PC-9 (cell line): ENCODE measurements at regions not wholly inside any gene's neighbourhood (a gene's known extent, or its start where the extent isn't known, plus 50 kb on each side); places are given as distances from the start of the nearest gene placed in this dataset.

Experiments used
- BruUV-seq: library from RNA; stranded (reverse); fragments of 400-500 nt; replicated peaks from 2 replicates; lab custom pipeline; 2021; lab: Mats Ljungman, UMichigan
- CTCF ChIA-PET: fragments of 300-600 bp; sonication (Branson Sonifier 250); formaldehyde crosslinking; loops from one replicate; lab custom pipeline; 2022; ENCODE audit warnings: antibody characterized with exemption; lab: Charles Lee
- POLR2A ChIA-PET: fragments of 300-600 bp; sonication (Branson Sonifier 250); formaldehyde crosslinking; loops from one replicate; lab custom pipeline; 2022; ENCODE audit warnings: antibody characterized with exemption; ENCODE audit not compliant: unreplicated experiment; lab: Charles Lee
- DNase-seq, 2 experiments: peaks; one replicate each; pipeline versions ENCODE4 v3.0.0 to v3.0.0-alpha.2; 2015 to 2022; ENCODE audit warnings: mixed read lengths in 1 of 2
- H2AFZ ChIP-seq: fragments of 200-600 bp; sonication (generic); 2 replicates; pipeline ENCODE4 v1.8.1; 2017; ENCODE audit warnings: antibody characterized with exemption
- H3F3A ChIP-seq: fragments of 200-600 bp; sonication (generic); 2 replicates; pipeline ENCODE4 v1.8.1; 2017; ENCODE audit warnings: antibody characterized with exemption, mild to moderate bottlenecking, low read depth; ENCODE audit not compliant: insufficient read depth
- H3K27ac ChIP-seq: fragments of 200-600 bp; sonication (generic); 2 replicates; pipeline ENCODE4 v1.6.1; 2016; ENCODE audit warnings: mixed run types
- H3K27me3 ChIP-seq: fragments of 200-600 bp; sonication (generic); 2 replicates; pipeline ENCODE4 v1.6.1; 2016; ENCODE audit warnings: low read depth, mixed run types; ENCODE audit not compliant: insufficient read depth
- H3K36me3 ChIP-seq: fragments of 200-600 bp; sonication (generic); 2 replicates; pipeline ENCODE4 v1.6.1; 2016; ENCODE audit warnings: low read depth, mixed run types
- H3K4me1 ChIP-seq: fragments of 200-600 bp; sonication (generic); replicated peaks from 2 replicates; pipeline ENCODE4 v1.6.1; 2016; ENCODE audit warnings: mixed run types; ENCODE audit not compliant: insufficient read depth
- H3K4me2 ChIP-seq: fragments of 200-600 bp; sonication (generic); 2 replicates; pipeline ENCODE4 v1.6.1; 2017; ENCODE audit warnings: mixed run types
- H3K4me3 ChIP-seq: fragments of 200-600 bp; sonication (generic); 2 replicates; pipeline ENCODE4 v1.6.1; 2016; ENCODE audit warnings: mixed run types
- H3K79me2 ChIP-seq: fragments of 200-600 bp; sonication (generic); 2 replicates; pipeline ENCODE4 v1.6.1; 2017; ENCODE audit warnings: low read depth, mixed run types
- H3K9me2 ChIP-seq: fragments of 200-600 bp; sonication (generic); 2 replicates; pipeline ENCODE4 v1.8.1; 2017; ENCODE audit warnings: mild to moderate bottlenecking; ENCODE audit not compliant: insufficient read depth
- H3K9me3 ChIP-seq: fragments of 200-600 bp; sonication (generic); 2 replicates; pipeline ENCODE4 v1.8.1; 2016; ENCODE audit warnings: low read depth; ENCODE audit not compliant: insufficient read depth
- H4K20me1 ChIP-seq: fragments of 200-600 bp; sonication (generic); 2 replicates; pipeline ENCODE4 v1.8.1; 2017; ENCODE audit not compliant: insufficient read depth
- EZH2 ChIP-seq: fragments of 200-600 bp; sonication (generic); IDR thresholded peaks from 2 replicates; pipeline ENCODE4 v1.8.0; 2017; ENCODE audit warnings: antibody characterized with exemption, low read depth
- intact Hi-C: fragments of 100-400 bp; cut with micrococcal nuclease; formaldehyde crosslinking; loops from one replicate; pipeline ENCODE4 v1.10.0; 2022; ENCODE audit not compliant: unreplicated experiment
- TF ChIP-seq, protein P1 (sequence below): fragments of 200-600 bp; sonication (generic); conservative IDR thresholded peaks from 2 replicates; pipeline ENCODE4 v1.6.1; 2017; ENCODE audit warnings: mixed run types, antibody characterized with exemption, mild to moderate bottlenecking, moderate library complexity

DNA sequence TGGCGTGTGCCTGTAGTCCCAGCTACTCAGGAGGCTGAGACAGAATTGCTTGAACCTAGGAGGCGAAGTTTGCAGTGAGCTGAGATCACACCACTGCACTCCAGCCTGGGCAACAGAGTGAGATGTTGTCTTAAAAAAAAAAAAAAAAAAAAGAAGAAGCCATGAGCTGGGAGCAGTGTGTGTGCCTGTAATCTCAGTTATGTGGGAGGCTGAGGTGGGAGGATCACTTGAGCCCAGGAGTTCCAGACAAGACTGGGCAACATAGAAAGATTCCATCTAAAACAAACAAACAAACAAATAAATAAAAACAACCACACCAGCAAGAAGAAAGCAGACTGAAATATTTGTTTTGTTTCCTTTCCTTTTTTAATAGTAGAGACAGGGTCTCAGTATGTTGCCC is 62.2 kb upstream of the KIF13A start:
- POLR2A ChIA-PET: no interaction called here
- DNase-seq: no peak
- intact Hi-C loops: no loop called here

DNA sequence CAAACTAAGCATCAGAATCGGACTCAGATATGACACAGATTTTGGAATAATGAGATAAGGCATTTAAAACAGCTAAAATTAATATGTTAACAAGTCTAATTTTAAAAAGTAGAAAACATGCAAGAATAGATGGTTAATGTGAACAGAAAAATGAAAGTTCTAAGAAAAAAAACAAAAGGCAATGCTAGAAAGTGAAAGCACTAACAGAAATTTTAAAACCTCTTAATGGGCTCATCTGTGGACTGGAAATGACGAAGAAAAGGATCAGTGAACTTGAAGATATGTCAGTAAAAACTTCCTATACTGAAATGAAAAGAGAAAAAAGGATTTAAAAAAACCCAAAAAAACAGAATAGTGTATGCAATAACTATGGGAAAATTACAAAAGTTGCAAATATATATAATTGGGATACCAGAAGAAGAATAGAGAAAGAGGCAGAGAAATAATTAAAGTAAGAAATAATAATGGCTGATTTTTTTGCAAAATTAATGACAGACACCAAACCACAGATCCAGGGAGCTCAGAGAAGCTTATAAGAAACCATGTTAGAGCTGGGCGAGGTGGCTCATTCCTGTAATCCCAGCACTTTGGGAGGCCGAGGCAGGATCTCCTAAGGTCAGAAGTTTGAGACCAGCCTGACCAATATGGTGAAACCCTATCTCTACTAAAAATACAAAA is 61.7 kb upstream of the KIF13A start:
- no peak overlapping the region for H2AFZ ChIP-seq
- H3K27me3 ChIP-seq: no peaks in the 10 kb centered on the region
- peaks cover 25% of the 10 kb centered on the region for H3K4me1 ChIP-seq
- no peaks in the 10 kb centered on the region for H3K9me3 ChIP-seq
- H3K27ac ChIP-seq: no peak overlapping the region
- H4K20me1 ChIP-seq: no peaks in the 10 kb centered on the region
- H3K9me2 ChIP-seq: no peaks in the 10 kb centered on the region
- ChIA-PET POLR2A (interaction anchor here (0.6 kb wide), 1 partner anchor 36 kb away, joined by 3 read pairs; no protein-coding TSS in a partner anchor), CTCF (no interaction called here)
- DNase-seq: no peak
- TF ChIP-seq, protein P1, sequence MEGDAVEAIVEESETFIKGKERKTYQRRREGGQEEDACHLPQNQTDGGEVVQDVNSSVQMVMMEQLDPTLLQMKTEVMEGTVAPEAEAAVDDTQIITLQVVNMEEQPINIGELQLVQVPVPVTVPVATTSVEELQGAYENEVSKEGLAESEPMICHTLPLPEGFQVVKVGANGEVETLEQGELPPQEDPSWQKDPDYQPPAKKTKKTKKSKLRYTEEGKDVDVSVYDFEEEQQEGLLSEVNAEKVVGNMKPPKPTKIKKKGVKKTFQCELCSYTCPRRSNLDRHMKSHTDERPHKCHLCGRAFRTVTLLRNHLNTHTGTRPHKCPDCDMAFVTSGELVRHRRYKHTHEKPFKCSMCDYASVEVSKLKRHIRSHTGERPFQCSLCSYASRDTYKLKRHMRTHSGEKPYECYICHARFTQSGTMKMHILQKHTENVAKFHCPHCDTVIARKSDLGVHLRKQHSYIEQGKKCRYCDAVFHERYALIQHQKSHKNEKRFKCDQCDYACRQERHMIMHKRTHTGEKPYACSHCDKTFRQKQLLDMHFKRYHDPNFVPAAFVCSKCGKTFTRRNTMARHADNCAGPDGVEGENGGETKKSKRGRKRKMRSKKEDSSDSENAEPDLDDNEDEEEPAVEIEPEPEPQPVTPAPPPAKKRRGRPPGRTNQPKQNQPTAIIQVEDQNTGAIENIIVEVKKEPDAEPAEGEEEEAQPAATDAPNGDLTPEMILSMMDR: no peak
- TF ChIP-seq EZH2: no peak
- no peak overlapping the region for H3K4me3 ChIP-seq
- peaks cover 26% of the 10 kb centered on the region for H3F3A ChIP-seq
- intact Hi-C loops: no loop called here
- H3K4me2 ChIP-seq: no peak overlapping the region
- H3K79me2 ChIP-seq: no peaks in the 10 kb centered on the region
- no peaks in the 10 kb centered on the region for H3K36me3 ChIP-seq
- no TSS peak for BruUV-seq

More for the DNA sequence above, 62.2 kb upstream of the KIF13A start:
- Histone ChIP-seq H3K9me3 (no peaks in the 10 kb centered on the region), H3K4me2 (no peak overlapping the region), H3K27ac (no peak overlapping the region), H3K27me3 (no peaks in the 10 kb centered on the region), H3K4me3 (no peak overlapping the region), H3K79me2 (no peaks in the 10 kb centered on the region), H3K36me3 (no peaks in the 10 kb centered on the region), H3K4me1 (peaks cover 27% of the 10 kb centered on the region), H4K20me1 (no peaks in the 10 kb centered on the region), H2AFZ (no peak overlapping the region), H3F3A (peaks cover 23% of the 10 kb centered on the region), H3K9me2 (no peaks in the 10 kb centered on the region)
- BruUV-seq: no TSS peak
- no peak for TF ChIP-seq EZH2
- TF ChIP-seq, protein P1: no peak
- CTCF ChIA-PET: no interaction called here

DNA sequence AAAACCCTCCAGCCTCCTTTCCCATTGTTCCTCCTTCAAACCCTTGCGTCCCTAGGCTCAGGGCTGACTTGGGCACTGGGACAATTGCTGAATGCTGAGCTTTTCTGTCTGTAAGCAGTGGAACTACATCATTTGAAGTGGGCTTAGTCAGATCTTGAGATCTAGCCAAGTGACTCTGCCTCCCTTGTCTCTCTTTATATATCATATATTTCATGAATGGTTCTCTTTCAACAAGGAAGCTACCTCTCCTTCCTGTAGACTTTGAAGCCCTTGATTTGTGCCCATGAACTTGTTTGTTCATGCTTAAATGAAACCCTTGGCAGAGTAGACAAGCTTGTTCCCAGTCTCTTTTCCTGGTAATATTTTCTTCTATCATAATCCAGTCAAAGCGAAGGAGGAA is 60.0 kb upstream of the KIF13A start:
- no peak for TF ChIP-seq EZH2
- TF ChIP-seq, protein P1: no peak
- no peaks in the 10 kb centered on the region for H3K36me3 ChIP-seq
- no peaks in the 10 kb centered on the region for H3K9me2 ChIP-seq
- peaks cover 9% of the 10 kb centered on the region for H3F3A ChIP-seq
- POLR2A ChIA-PET: interaction anchor here (0.7 kb wide), 1 partner anchor 205 kb away, joined by 5 read pairs; no protein-coding TSS in a partner anchor
- H3K27me3 ChIP-seq: no peaks in the 10 kb centered on the region
- no peak overlapping the region for H2AFZ ChIP-seq
- BruUV-seq: no TSS peak
- CTCF ChIA-PET: no interaction called here
- no peak for DNase-seq
- no peak overlapping the region for H3K27ac ChIP-seq
- H3K4me2 ChIP-seq: no peak overlapping the region
- H3K79me2 ChIP-seq: no peaks in the 10 kb centered on the region
- peaks cover 20% of the 10 kb centered on the region for H3K4me1 ChIP-seq
- no peaks in the 10 kb centered on the region for H3K9me3 ChIP-seq
- H3K4me3 ChIP-seq: no peak overlapping the region
- no peaks in the 10 kb centered on the region for H4K20me1 ChIP-seq
- intact Hi-C loops: no loop called here
